ENCODE measurements at regions not wholly inside any gene's neighbourhood (a gene's known extent, or its start where the extent isn't known, plus 50 kb on each side); places are given as distances from the start of the nearest gene placed in this dataset.
"Not testable (repeated sequence)": the region's sequence is repeated elsewhere in the genome, so short reads cannot be mapped to it uniquely, and the experiment has no call there.

DNA sequence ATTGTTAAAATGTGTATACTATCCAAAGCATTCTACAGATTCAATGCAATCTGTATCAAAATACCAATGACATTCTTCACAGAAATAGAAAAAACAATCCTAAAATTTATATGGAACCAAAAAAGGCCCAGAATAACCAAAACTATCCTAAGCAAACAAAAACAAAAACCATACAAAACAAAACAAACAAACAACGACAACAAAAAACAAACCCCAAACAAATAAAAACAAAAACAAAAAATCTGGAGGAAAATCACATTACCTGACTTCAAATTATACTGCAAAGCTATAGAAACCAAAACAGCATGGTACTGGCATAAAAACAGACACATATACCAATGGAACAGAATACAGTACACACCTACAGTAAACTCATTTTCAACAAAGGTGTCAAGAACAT, 98.0 kb downstream of the TTC6 start:
- ATAC-seq; H3K79me2 ChIP-seq (ENCODE audit: insufficient read depth, low read length); H3K4me2 ChIP-seq (ENCODE audit: low read depth, low read length); BruUV-seq (replicated peaks); H4K20me1 ChIP-seq (ENCODE audit: insufficient read depth, low read length); H3K27me3 ChIP-seq (ENCODE audit: control insufficient read depth in 1 of 2, insufficient read depth in 2 of 2, low read length in 2 of 2); in situ Hi-C loops (cut with HindIII; ENCODE audit: extremely low pct_ligation_motif_present, low pct_unique_long_range_greater_than_20kb); H3K27ac ChIP-seq (ENCODE audit: extremely low read length, insufficient read depth, low read length); H2AFZ ChIP-seq (ENCODE audit: low read length); H3K36me3 ChIP-seq (replicated peaks in 1 of 2; ENCODE audit: control insufficient read depth in 1 of 2, insufficient read depth in 2 of 2, low read length in 2 of 2); POLR2A ChIA-PET; H3K9ac ChIP-seq (ENCODE audit: insufficient read depth, low read depth, low read length); FAIRE-seq; CTCF ChIA-PET (ENCODE audit: low intra/inter-chr PET ratio, low total read pairs); DNase-seq (ENCODE audit: low spot score); intact Hi-C loops (cut with micrococcal nuclease; ENCODE audit: unreplicated experiment); H3K4me3 ChIP-seq (replicated peaks in 1 of 3; ENCODE audit: insufficient read depth in 1 of 3, low read depth in 2 of 3, low read length in 3 of 3); TF ChIP-seq FOXP1, FOXA1 (CRISPR knock-in tag; IDR thresholded peaks at IDR 0.05): not testable (repeated sequence)
- TF ChIP-seq FOXP1 (IDR thresholded peaks at IDR 0.05) (peak; percentile 58; the same call in 1 of the 2 replicates), JUNB (CRISPR knock-in tag; IDR thresholded peaks at IDR 0.05; ENCODE audit: borderline replicate concordance) (0 out of 2 replicates have a peak, but pooled peaks have one; percentile 28), FOXA1 (IDR thresholded peaks at IDR 0.05) (peak; percentile 76), ELF4 (CRISPR knock-in tag; IDR thresholded peaks at IDR 0.05; ENCODE audit: borderline replicate concordance) (0 out of 2 replicates have a peak, but pooled peaks have one; percentile 40), PLRG1 (conservative IDR thresholded peaks at IDR 0.05) (0 out of 2 replicates have a peak, but pooled peaks have one; percentile 62)
- TF ChIP-seq, protein P1, sequence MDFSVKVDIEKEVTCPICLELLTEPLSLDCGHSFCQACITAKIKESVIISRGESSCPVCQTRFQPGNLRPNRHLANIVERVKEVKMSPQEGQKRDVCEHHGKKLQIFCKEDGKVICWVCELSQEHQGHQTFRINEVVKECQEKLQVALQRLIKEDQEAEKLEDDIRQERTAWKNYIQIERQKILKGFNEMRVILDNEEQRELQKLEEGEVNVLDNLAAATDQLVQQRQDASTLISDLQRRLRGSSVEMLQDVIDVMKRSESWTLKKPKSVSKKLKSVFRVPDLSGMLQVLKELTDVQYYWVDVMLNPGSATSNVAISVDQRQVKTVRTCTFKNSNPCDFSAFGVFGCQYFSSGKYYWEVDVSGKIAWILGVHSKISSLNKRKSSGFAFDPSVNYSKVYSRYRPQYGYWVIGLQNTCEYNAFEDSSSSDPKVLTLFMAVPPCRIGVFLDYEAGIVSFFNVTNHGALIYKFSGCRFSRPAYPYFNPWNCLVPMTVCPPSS (IDR thresholded peaks at IDR 0.05), result 0 out of 2 replicates have a peak, but pooled peaks have one; percentile 73
- peaks cover 26% of the 10 kb centered on the region for H3K4me1 ChIP-seq (ENCODE audit: insufficient read depth, low read length)
- 75% methylated on average over 1 of the region's 1 CpG for WGBS (ENCODE audit: low lambda C conversion rate)
- peaks cover 15% of the 10 kb centered on the region for H3K9me3 ChIP-seq (ENCODE audit: low read length)

DNA sequence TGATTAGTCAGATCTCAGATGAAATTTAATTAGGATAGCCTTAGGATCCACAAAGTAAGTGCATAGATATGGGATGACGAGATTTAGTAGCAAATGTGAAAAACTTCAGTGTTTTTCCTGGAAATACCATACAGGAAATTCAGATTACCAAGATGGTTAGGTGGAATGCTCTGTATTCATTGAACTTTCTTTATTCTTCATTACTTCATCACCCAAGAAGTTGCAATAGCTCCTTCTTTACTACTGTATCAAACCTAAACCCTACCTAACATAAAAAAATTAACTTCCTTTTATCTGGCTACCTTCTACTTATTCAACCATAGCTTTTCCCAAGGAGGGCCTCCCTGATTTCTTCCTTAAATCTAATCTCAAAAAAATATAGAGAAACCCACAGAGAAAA, 100.4 kb downstream of the TTC6 start:
- intact Hi-C loops (cut with micrococcal nuclease; ENCODE audit: unreplicated experiment), result loop anchor here (2.0 to 5.0 kb wide), 2 partner anchors 89 to 101 kb away; partner anchors contain the start of genes FOXA1 and TTC6
- WGBS (ENCODE audit: low lambda C conversion rate), result 96% methylated on average over 1 of the region's 1 CpG
- FAIRE-seq (no peak), ATAC-seq (no peak), DNase-seq (ENCODE audit: low spot score) (no peak)
- no TSS peak for BruUV-seq (replicated peaks)
- peaks cover 42% of the 10 kb centered on the region for H3K4me1 ChIP-seq (ENCODE audit: insufficient read depth, low read length)
- H3K4me2 ChIP-seq (ENCODE audit: low read depth, low read length), result no peak overlapping the region
- ChIA-PET CTCF (ENCODE audit: low intra/inter-chr PET ratio, low total read pairs) (no interaction called here), POLR2A (no interaction called here)
- H3K36me3 ChIP-seq (replicated peaks in 1 of 2; ENCODE audit: control insufficient read depth in 1 of 2, insufficient read depth in 2 of 2, low read length in 2 of 2), result no peaks in the 10 kb centered on the region
- H3K79me2 ChIP-seq (ENCODE audit: insufficient read depth, low read length), result no peaks in the 10 kb centered on the region
- H2AFZ ChIP-seq (ENCODE audit: low read length), result no peak overlapping the region
- H4K20me1 ChIP-seq (ENCODE audit: insufficient read depth, low read length), result no peaks in the 10 kb centered on the region
- in situ Hi-C loops (cut with HindIII; ENCODE audit: extremely low pct_ligation_motif_present, low pct_unique_long_range_greater_than_20kb), result no loop called here
- H3K9me3 ChIP-seq (ENCODE audit: low read length), result peaks cover 15% of the 10 kb centered on the region
- no peaks in the 10 kb centered on the region for H3K27me3 ChIP-seq (ENCODE audit: control insufficient read depth in 1 of 2, insufficient read depth in 2 of 2, low read length in 2 of 2)
- no peak overlapping the region for H3K4me3 ChIP-seq (replicated peaks in 1 of 3; ENCODE audit: insufficient read depth in 1 of 3, low read depth in 2 of 3, low read length in 3 of 3)
- no peak overlapping the region for H3K9ac ChIP-seq (ENCODE audit: insufficient read depth, low read depth, low read length)
- H3K27ac ChIP-seq (ENCODE audit: extremely low read length, insufficient read depth, low read length), result no peak overlapping the region
- TF ChIP-seq, protein P2, sequence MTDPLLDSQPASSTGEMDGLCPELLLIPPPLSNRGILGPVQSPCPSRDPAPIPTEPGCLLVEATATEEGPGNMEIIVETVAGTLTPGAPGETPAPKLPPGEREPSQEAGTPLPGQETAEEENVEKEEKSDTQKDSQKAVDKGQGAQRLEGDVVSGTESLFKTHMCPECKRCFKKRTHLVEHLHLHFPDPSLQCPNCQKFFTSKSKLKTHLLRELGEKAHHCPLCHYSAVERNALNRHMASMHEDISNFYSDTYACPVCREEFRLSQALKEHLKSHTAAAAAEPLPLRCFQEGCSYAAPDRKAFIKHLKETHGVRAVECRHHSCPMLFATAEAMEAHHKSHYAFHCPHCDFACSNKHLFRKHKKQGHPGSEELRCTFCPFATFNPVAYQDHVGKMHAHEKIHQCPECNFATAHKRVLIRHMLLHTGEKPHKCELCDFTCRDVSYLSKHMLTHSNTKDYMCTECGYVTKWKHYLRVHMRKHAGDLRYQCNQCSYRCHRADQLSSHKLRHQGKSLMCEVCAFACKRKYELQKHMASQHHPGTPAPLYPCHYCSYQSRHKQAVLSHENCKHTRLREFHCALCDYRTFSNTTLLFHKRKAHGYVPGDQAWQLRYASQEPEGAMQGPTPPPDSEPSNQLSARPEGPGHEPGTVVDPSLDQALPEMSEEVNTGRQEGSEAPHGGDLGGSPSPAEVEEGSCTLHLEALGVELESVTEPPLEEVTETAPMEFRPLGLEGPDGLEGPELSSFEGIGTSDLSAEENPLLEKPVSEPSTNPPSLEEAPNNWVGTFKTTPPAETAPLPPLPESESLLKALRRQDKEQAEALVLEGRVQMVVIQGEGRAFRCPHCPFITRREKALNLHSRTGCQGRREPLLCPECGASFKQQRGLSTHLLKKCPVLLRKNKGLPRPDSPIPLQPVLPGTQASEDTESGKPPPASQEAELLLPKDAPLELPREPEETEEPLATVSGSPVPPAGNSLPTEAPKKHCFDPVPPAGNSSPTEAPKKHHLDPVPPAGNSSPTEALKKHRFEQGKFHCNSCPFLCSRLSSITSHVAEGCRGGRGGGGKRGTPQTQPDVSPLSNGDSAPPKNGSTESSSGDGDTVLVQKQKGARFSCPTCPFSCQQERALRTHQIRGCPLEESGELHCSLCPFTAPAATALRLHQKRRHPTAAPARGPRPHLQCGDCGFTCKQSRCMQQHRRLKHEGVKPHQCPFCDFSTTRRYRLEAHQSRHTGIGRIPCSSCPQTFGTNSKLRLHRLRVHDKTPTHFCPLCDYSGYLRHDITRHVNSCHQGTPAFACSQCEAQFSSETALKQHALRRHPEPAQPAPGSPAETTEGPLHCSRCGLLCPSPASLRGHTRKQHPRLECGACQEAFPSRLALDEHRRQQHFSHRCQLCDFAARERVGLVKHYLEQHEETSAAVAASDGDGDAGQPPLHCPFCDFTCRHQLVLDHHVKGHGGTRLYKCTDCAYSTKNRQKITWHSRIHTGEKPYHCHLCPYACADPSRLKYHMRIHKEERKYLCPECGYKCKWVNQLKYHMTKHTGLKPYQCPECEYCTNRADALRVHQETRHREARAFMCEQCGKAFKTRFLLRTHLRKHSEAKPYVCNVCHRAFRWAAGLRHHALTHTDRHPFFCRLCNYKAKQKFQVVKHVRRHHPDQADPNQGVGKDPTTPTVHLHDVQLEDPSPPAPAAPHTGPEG (CRISPR knock-in tag; IDR thresholded peaks at IDR 0.05), result no peak
- TF ChIP-seq, protein P3, sequence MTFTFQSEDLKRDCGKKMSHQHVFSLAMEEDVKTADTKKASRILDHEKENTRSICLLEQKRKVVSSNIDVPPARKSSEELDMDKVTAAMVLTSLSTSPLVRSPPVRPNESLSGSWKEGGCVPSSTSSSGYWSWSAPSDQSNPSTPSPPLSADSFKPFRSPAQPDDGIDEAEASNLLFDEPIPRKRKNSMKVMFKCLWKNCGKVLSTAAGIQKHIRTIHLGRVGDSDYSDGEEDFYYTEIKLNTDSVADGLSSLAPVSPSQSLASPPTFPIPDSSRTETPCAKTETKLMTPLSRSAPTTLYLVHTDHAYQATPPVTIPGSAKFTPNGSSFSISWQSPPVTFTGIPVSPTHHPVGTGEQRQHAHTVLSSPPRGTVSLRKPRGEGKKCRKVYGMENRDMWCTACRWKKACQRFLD (CRISPR knock-in tag; IDR thresholded peaks at IDR 0.05; ENCODE audit: borderline replicate concordance), result no peak
- TF ChIP-seq MTF1 (CRISPR knock-in tag; IDR thresholded peaks at IDR 0.05), result no peak
